Panc1 (cell line): ENCODE measurements at regions not wholly inside any gene's neighbourhood (a gene's known extent, or its start where the extent isn't known, plus 50 kb on each side); places are given as distances from the start of the nearest gene placed in this dataset.

Source experiments
- ATAC-seq: fragments of 200-7000 bp; cut with Tn5 transposase; 2 replicates; pipeline ENCODE4 v1.9.1; 2020; ENCODE audit warnings: mild to moderate bottlenecking, moderate library complexity
- BruUV-seq: library from RNA; stranded (reverse); fragments of 400-500 nt; replicated peaks from 2 replicates; lab custom pipeline; 2021; lab: Mats Ljungman, UMichigan
- CTCF ChIA-PET: fragments of 300-600 bp; sonication (Branson Sonifier 250); formaldehyde crosslinking; loops from one replicate; lab custom pipeline; 2022; ENCODE audit warnings: antibody characterized with exemption; lab: Charles Lee
- POLR2A ChIA-PET: fragments of 300-600 bp; sonication (Branson Sonifier 250); formaldehyde crosslinking; loops from one replicate; lab custom pipeline; 2022; ENCODE audit warnings: antibody characterized with exemption; lab: Charles Lee
- DNase-seq: peaks from one replicate; pipeline ENCODE4 v3.0.0-alpha.2; 2010; ENCODE audit warnings: low read depth, low spot score
- H3K27ac ChIP-seq: 2 replicates; pipeline ENCODE4 v1.5.1; 2011; ENCODE audit warnings: mild to moderate bottlenecking, low read length, inconsistent platforms
- H3K27me3 ChIP-seq: fragments of 200-500 bp; sonication (Bioruptor generic); 2 replicates; pipeline ENCODE4 v1.6.0; 2014; ENCODE audit warnings: low read length, inconsistent platforms; ENCODE audit not compliant: control insufficient read depth, insufficient read depth
- H3K36me3 ChIP-seq: fragments of 200-500 bp; sonication (Bioruptor generic); 2 replicates; pipeline ENCODE4 v1.5.1; 2014; ENCODE audit warnings: inconsistent platforms, mild to moderate bottlenecking, low read length, moderate library complexity; ENCODE audit not compliant: control insufficient read depth, insufficient read depth
- H3K4me1 ChIP-seq: 2 replicates; pipeline ENCODE4 v1.5.1; 2011; ENCODE audit warnings: inconsistent platforms, mild to moderate bottlenecking, low read length, moderate library complexity; ENCODE audit not compliant: control insufficient read depth, insufficient read depth
- H3K4me3 ChIP-seq, 2 experiments: 2 replicates each; pipeline ENCODE4 v1.5.1; 2011 to 2012; ENCODE audit warnings: low read depth in 2 of 2, low read length in 2 of 2, mild to moderate bottlenecking in 2 of 2, inconsistent platforms in 1 of 2, moderate library complexity in 1 of 2
- H3K9me3 ChIP-seq: fragments of 200-500 bp; sonication (Bioruptor generic); 2 replicates; pipeline ENCODE4 v1.5.1; 2014; ENCODE audit warnings: low read depth, mild to moderate bottlenecking, inconsistent platforms, low read length, moderate library complexity; ENCODE audit not compliant: control insufficient read depth, insufficient read depth
- POLR2AphosphoS5 ChIP-seq: IDR thresholded peaks from 2 replicates; pipeline ENCODE4 v1.6.1; 2012; ENCODE audit warnings: mild to moderate bottlenecking, low read depth, low read length, moderate library complexity
- SIN3A ChIP-seq: IDR thresholded peaks from 2 replicates; pipeline ENCODE4 v1.6.1; 2012; ENCODE audit warnings: low read depth, mild to moderate bottlenecking, low read length, moderate library complexity, borderline replicate concordance; ENCODE audit not compliant: insufficient read depth
- TCF7L2 ChIP-seq: IDR thresholded peaks from 2 replicates; pipeline ENCODE4 v1.6.1; 2011; ENCODE audit warnings: mild to moderate bottlenecking, low read depth, low read length, inconsistent platforms
- in situ Hi-C: cut with HindIII; loops from 2 replicates; pipeline ENCODE4 v1.10.0; 2016; ENCODE audit warnings: low sequenced_read_pairs, low pct_unique_long_range_greater_than_20kb
- intact Hi-C: fragments of 100-400 bp; cut with micrococcal nuclease; formaldehyde crosslinking; loops from one replicate; pipeline ENCODE4 v1.10.0; 2022; ENCODE audit not compliant: unreplicated experiment
- TF ChIP-seq, protein P1 (sequence below), 2 experiments: IDR thresholded peaks; 2 replicates each; pipeline ENCODE4 v1.6.1; 2011 to 2012; ENCODE audit warnings: low read depth in 2 of 2, control low read depth in 1 of 2, low read length in 1 of 2, mild to moderate bottlenecking in 1 of 2, moderate library complexity in 1 of 2; ENCODE audit not compliant: insufficient read depth in 1 of 2
- TF ChIP-seq, protein P2 (sequence below): fragments of 450-650 bp; IDR thresholded peaks from 2 replicates; pipeline ENCODE4 v1.5.1; 2017; ENCODE audit warnings: mild to moderate bottlenecking

DNA sequence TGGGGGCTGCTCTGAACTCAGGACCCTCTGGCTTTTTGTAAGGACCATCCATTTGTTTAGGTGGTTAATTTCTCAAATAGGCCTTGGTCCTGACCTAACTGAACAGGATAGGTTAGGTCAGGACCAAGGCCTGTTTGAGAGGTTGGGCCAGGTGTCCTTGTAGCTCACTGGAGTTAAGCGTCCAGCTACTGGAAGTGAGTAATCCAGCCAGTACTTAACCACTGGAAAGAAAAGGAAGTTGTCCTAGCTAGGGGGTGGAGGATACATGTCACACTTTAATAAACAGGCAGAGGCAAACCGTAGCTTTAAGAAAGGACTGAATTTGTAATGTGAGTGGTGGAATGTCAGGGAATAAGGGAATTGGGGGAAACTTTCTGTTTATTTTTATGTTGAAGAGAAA is 96.0 kb downstream of the GPR85 start:
- Histone ChIP-seq H3K36me3 (no peaks in the 10 kb centered on the region; the same call in 1 of the 2 replicates), H3K4me3 (no peak overlapping the region), H3K27ac (no peak overlapping the region), H3K27me3 (no peaks in the 10 kb centered on the region; the same call in 1 of the 2 replicates), H3K9me3 (no peaks in the 10 kb centered on the region), H3K4me1 (no peaks in the 10 kb centered on the region)
- BruUV-seq: no TSS peak
- no peak for DNase-seq
- CTCF ChIA-PET: no interaction called here
- in situ Hi-C loops: no loop called here
- no peak for ATAC-seq
- POLR2A ChIA-PET: no interaction called here
- TF ChIP-seq POLR2AphosphoS5 (no peak), TCF7L2 (no peak), SIN3A (no peak)
- TF ChIP-seq, protein P1, sequence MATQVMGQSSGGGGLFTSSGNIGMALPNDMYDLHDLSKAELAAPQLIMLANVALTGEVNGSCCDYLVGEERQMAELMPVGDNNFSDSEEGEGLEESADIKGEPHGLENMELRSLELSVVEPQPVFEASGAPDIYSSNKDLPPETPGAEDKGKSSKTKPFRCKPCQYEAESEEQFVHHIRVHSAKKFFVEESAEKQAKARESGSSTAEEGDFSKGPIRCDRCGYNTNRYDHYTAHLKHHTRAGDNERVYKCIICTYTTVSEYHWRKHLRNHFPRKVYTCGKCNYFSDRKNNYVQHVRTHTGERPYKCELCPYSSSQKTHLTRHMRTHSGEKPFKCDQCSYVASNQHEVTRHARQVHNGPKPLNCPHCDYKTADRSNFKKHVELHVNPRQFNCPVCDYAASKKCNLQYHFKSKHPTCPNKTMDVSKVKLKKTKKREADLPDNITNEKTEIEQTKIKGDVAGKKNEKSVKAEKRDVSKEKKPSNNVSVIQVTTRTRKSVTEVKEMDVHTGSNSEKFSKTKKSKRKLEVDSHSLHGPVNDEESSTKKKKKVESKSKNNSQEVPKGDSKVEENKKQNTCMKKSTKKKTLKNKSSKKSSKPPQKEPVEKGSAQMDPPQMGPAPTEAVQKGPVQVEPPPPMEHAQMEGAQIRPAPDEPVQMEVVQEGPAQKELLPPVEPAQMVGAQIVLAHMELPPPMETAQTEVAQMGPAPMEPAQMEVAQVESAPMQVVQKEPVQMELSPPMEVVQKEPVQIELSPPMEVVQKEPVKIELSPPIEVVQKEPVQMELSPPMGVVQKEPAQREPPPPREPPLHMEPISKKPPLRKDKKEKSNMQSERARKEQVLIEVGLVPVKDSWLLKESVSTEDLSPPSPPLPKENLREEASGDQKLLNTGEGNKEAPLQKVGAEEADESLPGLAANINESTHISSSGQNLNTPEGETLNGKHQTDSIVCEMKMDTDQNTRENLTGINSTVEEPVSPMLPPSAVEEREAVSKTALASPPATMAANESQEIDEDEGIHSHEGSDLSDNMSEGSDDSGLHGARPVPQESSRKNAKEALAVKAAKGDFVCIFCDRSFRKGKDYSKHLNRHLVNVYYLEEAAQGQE (IDR thresholded peaks at IDR 0.05; ENCODE audit: insufficient read depth in 1 of 2, low read depth in 2 of 2, low read length in 1 of 2): no peak
- TF ChIP-seq, protein P2, sequence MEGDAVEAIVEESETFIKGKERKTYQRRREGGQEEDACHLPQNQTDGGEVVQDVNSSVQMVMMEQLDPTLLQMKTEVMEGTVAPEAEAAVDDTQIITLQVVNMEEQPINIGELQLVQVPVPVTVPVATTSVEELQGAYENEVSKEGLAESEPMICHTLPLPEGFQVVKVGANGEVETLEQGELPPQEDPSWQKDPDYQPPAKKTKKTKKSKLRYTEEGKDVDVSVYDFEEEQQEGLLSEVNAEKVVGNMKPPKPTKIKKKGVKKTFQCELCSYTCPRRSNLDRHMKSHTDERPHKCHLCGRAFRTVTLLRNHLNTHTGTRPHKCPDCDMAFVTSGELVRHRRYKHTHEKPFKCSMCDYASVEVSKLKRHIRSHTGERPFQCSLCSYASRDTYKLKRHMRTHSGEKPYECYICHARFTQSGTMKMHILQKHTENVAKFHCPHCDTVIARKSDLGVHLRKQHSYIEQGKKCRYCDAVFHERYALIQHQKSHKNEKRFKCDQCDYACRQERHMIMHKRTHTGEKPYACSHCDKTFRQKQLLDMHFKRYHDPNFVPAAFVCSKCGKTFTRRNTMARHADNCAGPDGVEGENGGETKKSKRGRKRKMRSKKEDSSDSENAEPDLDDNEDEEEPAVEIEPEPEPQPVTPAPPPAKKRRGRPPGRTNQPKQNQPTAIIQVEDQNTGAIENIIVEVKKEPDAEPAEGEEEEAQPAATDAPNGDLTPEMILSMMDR: no peak
- intact Hi-C loops: no loop called here

DNA sequence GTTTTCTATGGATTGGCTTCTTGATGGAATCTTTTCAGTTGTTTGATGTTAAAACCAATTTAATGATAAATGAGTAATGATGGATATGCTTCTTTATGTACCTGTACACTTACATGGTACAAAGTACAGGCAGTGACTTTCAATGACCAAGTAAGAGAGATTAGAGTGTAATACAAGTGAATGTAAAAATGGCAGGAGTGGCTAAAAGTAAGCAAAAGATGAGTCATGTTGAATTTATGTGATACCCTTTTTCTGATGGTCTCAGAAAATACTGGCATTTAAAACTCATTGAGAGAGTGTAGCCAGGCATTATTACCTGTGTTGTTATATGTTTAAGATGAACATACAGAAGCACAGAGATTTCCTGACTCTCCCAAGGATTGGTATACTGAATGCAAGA is 97.1 kb downstream of the GPR85 start:
- ATAC-seq: no peak
- in situ Hi-C loops (no loop called here), intact Hi-C loops (no loop called here)
- no peak for DNase-seq
- no peaks in the 10 kb centered on the region; the same call in 1 of the 2 replicates for H3K27me3 ChIP-seq
- BruUV-seq: no TSS peak
- no peak overlapping the region for H3K4me3 ChIP-seq
- H3K36me3 ChIP-seq: no peaks in the 10 kb centered on the region; the same call in 1 of the 2 replicates
- no peak for TF ChIP-seq TCF7L2
- TF ChIP-seq POLR2AphosphoS5: no peak
- TF ChIP-seq, protein P2: no peak
- TF ChIP-seq, protein P1 (IDR thresholded peaks at IDR 0.05; ENCODE audit: insufficient read depth in 1 of 2, low read depth in 2 of 2, low read length in 1 of 2): no peak
- TF ChIP-seq SIN3A: no peak
- H3K4me1 ChIP-seq: no peaks in the 10 kb centered on the region
- POLR2A ChIA-PET: no interaction called here
- H3K27ac ChIP-seq: no peak overlapping the region
- H3K9me3 ChIP-seq: no peaks in the 10 kb centered on the region
- CTCF ChIA-PET: no interaction called here
